NCI-H2107 (cell line): ENCODE measurements at regions not wholly inside any gene's neighbourhood (a gene's known extent, or its start where the extent isn't known, plus 50 kb on each side); places are given as distances from the start of the nearest gene placed in this dataset.

ENCODE experiments used
- DNase-seq: peaks from one replicate; lab custom pipeline; 2025; lab: John Stamatoyannopoulos, UW

DNA sequence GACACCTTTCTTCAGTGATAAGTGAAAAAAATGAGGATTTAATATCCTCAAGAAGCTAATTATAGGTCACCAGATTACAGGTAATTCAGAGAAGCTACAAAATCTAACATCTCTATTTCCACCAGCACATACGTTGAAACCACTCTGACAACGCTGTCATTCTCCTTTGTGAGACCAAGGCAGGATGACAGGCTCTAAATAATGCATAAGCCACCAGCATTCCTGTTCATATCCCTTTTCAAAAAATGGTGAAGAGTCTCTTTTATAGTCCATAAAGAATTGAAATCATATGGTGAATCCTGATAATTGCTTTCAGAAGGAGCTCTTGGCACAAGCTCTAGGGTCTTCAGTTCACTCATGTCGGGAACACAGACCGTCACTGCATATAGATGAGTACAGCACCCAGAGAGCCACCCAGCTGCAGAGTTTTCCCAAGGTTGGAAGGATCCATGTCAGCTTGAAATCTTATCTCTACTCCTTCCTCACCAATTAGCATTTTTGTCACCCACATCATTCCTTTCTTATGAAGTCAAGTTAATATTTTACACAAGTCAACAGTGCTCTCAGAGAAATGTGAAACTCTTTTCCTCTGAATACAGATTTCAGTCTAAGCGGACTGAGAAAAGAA lies 431.4 kb downstream of the TBC1D4 start:
- no peak for DNase-seq

DNA sequence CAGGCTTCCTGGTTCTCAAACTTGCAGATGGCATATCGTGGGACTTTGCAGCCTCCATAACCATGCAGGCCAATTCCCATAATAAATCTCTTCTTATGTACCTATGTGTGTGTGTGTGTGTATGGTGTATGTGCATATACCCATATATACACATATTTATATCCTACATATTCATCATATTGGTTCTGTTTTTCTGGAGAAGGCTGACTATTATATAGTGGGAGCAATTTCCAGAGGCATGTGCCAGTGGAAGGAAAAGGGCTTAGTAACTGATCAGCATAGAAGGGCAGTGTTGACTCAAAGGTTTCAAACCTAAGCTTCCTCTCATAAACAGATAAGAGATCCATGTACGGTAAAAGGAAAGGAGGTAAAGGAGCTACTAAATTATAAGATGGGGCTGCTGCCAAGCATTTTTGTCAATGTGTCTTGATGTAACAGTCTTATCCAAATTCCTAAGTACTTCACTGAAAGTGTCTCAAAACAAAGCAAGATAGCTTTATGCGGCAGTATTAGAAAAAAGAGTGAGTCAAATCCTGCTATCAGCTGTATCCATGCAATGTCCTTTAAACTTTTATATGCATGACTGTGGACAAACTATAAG lies 432.1 kb downstream of the TBC1D4 start:
- DNase-seq: no peak

DNA sequence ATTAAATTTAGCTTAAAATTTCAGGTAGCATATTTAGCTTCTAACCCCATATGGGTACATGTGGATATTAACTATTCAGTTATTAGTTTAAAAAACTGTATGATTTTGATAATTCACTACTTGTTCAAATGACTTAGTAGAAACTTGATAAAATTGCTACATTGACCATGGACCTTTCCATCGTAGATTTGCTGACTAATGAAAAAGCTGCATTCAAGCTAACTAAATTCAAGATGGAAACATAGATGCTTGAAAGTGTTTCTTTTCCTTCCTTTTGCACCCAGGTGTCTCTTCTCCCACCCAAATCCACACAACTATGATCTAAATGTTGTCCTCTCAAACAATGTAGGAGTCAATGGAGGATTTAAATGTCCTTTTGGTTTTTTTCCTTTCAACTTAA lies 439.2 kb downstream of the TBC1D4 start:
- DNase-seq: no peak

DNA sequence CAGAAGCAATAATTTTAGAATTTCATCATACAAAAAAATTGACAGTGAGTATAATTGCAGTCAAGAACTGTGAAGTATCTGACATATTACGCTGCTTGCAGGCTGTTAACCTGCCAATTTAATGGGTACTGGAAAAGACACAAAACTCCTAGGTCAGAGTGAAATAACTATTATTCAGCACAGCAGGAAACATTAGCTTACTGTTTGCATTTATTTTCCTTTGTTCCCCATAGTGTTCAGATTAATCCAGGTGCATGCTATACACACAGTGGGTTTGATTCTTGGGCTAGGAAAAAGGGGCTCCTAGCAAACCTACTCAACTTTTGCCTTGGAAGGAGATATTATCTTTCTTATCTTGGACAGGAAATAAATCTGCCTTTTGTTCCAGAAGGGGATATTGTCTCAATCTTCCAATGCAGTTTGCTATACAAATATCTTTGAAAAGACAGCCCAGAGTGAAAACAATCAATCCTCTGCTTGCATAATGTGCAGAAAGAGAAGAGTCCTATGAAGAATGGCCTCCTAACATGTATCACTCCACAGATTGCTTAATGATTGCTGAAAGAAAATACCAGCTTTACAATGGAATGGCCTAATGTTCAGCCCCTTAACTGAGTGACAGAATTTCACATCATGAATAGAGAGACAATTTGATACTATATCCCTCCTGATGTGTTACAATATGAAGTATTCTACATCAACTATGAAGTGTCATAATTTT lies 443.4 kb downstream of the TBC1D4 start:
- no peak for DNase-seq

DNA sequence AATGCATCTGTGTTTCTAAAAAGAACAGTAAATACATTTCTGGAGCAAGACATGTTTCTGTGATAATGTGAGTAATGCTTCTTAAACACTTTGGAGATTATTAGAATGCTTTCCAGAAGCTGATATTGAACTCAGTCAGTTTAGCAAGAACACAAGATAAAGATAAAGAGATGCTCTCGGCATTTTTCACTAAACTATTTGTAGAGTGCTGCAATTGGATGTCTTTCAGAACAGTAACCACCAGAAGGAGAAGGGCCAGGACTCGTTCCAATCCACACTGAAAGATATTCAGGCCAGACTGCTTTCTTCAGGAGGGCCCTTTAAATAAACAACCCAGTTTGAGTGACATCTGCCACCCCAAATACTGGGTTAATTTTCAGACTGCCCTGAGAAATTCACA lies 456.0 kb downstream of the TBC1D4 start:
- no peak for DNase-seq

DNA sequence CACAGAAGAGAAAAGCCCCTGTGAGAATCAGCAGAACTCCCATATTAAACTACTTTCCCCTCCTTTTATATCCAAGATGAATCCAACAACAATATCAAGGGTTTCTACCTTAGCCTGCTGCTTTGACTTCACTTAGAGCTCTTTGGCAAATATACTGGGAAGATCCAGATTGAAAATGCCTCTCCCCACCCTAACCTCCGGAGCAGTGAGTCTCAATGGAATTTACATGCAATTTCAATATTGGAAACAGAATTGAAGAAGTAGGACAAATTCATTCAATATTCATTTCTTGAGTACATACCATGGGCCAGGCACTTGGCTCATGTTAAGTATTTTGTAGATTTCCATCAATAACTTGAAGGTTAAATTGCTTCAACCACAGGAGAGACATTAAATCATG lies 457.4 kb downstream of the TBC1D4 start:
- DNase-seq: no peak

DNA sequence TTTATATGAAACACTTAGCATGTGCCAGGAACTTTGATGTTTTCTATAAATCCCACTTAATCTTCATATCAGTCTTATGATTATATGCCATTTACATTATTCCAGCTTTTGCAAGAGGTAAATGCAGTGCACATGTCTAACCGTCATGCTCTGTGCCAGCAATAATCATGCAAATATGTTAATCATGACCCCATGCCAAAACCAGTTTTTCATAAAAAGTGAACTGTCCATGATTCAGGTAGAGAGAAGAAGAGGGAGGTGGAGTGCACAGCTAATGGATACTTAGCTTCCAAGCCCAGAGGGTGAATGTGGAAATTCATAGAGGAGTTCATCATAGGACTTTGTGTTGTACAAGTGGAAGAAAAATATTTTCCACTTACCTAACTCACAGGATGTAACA lies 458.4 kb downstream of the TBC1D4 start:
- DNase-seq: no peak

DNA sequence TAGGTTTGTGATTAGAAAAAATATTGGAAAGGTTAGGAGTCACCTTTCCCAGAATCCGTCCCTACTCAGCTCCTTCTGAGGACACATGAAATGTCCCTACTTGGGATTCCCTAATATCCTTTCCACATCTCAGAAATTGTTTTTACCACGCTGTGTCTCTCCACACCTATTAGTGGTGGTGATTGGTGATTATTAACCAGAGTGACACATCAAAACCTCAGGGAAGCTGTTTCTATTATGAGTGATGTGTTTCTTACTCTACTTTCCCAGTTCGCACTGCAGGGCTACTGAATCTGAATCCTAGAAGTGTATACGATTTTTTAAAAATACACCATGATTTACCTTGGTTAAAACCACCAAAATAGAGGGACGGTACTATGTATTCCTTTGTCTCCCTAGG lies 460.8 kb downstream of the TBC1D4 start:
- no peak for DNase-seq

DNA sequence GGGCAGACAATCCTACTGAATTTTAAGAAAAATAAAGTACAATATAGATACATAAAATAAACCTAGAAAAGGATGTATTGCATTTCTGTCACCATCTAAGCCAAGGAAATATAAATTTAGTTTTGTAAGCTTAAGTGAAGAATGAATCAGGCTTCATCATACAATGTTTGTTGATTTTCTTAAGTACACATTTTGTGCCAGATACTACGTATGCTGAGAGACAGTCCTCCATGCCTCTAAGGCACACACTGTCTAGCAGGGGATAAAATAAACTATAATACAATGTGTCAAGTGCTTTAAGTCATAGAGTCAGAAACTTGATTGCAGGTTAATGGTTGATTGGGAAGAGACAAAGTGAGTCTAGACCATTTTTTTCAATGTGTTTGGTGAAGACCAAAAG lies 465.7 kb downstream of the TBC1D4 start:
- no peak for DNase-seq

DNA sequence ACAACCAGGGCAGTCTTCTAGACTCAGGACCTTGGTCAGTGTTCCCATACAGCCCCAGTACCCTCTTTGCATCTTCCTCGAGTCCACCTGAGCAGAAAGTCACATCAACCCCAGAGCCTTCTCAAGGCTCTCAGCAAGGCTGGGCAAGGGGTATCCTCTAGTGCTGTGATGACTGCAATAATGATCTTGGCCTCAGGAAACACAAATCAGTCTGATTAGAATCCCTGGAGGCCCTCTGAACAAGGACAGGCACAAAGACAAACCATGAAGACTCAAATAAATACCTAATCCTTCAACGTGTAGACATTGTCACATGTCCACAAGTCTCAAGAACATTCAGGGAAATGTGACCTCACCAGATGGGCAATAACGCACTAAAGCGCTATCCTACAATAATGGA lies 468.2 kb downstream of the TBC1D4 start:
- DNase-seq: no peak

DNA sequence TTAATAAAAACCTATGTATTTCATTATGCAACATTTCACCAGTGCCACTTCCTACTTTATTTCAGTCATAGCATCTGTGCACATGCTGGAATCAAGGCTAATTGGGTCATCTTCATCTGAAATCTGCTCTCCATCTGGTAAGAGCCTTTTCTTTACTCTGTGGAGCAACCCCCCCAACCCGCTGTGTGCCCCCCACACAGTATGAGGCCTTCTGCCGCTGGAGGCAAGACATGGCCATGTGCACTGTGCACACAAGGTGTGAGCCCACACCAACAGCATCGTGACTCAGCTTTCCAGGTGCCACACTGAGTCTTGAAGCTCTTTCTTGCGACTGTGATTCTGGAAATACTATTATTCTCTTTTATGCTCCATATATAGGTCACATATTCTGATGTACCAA lies 471.0 kb downstream of the TBC1D4 start:
- no peak for DNase-seq

DNA sequence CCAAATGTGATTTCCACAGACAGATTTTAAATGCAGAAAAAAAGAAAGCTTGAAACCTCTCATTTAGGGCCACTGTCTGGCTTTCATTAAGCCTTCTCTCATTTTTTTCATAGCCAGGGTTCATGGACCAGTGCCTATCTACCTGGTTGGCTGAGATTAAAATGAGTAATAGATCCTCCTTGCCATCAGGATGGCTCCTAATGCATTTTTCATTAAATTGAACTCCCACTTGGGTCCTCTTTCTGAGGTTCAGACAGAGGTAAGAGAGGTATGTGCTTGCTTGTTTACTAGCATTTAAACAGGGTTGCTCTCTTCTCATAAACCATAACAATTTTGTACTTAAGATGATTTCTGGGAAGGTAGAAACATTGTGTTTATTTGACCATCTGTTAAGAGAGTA lies 473.0 kb downstream of the TBC1D4 start:
- no peak for DNase-seq

DNA sequence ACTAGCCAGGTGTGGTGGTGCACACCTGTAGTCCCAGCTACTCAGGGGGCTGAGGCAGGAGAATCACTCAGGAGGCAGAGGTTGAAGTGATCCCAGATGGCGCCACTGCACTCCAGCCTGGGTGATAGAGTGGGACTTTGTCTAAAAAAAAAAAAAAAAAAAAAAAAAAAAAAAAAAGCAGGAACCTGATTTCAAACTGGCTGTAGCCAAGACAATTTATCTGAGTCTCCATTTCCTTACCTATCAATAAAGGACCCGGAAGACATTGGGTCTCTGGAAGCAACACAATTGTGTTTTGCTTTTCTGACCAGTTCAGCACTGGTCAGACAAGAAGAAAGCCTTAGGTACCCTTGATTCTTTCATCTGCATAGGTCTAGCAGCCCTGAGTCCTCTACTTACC lies 491.0 kb downstream of the TBC1D4 start:
- DNase-seq: no peak

DNA sequence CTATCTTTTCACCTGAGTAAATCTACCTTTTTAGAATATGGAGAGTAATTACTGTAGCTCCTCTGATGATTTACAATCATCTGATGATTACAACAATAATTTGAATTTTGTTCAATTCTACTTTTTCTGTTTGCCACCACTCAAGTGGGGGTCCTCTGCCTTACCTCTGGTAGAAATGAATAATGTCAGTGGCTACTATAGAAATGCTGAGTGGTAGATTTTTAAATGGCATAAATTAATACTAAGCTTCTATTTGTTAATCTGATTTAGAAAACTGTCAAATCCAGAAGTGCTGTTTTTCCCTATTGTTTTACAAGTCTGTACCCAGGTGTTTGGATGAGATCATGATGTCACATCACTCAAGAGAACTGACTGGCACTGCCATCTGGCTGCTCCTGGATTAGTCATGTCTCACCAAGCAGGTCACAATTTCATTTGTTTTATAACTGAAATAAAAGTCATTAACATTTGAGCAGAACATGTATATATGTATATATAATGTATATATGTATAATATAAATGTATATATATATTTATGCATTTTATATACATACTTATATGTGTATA lies 494.8 kb downstream of the TBC1D4 start:
- no peak for DNase-seq

DNA sequence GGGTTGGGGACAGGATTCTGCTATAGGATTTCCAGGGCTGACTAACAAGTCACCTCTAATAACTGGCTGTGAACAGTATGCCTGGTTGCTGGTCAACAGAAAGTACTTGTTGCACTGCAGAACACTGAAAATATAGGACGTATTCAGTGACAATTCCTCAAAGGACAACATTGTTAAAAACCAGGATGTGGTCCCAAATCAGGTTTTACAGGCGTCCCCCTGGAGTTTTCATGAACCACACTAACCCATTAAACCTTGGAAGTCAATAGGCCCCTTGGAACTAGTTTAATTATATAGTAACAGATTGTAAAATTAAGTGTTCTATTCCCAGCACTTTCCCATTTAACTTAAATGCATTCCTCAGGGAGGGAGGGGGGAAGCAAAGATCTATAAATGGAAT lies 495.4 kb downstream of the TBC1D4 start:
- no peak for DNase-seq

DNA sequence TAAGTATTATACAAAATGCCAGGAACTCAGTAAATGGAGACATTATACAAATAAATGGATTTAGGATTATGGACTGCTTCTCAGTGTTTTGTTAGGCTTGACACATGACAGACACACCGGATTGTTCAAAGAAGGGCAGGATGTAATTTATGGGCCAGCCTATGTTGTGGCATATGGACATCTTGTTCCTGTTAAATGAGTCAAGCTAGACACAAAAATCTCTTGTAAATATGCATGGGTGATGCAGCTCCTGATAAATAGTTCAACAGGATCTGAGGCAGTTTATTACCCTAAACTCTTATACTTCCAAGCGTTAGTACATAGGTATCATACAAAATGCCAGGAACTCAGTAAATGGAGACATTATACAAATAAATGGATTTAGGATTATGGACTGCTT lies 502.3 kb downstream of the TBC1D4 start:
- DNase-seq: no peak

DNA sequence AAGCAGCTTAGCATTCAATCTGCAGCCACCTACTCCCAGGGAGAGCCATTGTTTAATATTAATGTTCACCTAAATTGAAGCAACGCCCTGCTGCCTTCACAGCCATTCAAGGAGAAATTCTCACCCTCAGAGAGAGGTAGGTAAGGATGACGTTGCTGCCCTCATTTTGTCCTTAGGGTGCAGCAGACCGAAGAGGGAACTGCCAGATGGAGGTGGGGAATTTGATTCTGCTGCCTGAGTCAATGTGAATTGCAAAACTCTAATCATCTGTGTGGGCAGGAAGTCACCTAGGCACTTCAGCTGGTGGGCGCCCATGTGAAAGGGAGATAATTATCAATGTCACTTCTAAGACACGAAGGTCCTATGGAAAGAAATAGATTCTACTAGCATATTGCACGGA lies 503.4 kb downstream of the TBC1D4 start:
- no peak for DNase-seq

DNA sequence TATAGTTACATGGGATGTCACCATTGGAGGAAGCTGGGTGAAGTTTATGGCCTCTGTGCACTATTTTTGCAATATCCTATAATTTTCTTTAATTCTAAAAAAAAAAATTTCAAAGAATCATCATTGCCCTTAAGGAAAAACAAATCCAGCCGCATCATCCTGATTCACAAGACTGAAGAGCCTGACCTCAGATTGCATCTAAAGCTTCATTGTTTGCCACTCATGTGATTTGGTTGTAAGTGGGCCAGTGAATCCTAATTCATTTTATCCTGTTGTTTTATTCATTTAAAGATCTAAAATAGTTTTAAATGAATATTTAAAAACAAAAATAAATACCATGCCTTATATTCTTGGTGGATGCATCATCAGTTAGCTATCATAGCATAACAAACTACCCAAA lies 504.5 kb downstream of the TBC1D4 start:
- no peak for DNase-seq

DNA sequence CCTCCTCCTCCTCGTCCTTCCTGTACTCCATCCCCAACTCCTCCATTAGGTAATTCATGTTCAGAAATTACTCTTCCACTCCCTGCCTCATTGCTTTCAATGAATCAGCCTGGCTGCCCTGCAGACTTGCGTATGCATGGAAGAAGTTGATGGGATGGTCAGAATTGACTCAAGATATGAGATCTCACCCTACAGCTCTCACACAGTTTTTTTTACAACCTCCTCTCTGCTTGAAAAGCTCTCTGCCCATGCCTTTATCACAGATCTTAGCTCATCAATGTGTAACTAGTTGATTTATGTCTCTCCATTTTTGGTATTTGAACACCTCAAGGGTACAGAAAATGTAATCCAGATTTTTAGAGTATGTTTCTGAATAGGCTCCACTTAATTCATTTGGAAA lies 506.9 kb downstream of the TBC1D4 start:
- DNase-seq: no peak

DNA sequence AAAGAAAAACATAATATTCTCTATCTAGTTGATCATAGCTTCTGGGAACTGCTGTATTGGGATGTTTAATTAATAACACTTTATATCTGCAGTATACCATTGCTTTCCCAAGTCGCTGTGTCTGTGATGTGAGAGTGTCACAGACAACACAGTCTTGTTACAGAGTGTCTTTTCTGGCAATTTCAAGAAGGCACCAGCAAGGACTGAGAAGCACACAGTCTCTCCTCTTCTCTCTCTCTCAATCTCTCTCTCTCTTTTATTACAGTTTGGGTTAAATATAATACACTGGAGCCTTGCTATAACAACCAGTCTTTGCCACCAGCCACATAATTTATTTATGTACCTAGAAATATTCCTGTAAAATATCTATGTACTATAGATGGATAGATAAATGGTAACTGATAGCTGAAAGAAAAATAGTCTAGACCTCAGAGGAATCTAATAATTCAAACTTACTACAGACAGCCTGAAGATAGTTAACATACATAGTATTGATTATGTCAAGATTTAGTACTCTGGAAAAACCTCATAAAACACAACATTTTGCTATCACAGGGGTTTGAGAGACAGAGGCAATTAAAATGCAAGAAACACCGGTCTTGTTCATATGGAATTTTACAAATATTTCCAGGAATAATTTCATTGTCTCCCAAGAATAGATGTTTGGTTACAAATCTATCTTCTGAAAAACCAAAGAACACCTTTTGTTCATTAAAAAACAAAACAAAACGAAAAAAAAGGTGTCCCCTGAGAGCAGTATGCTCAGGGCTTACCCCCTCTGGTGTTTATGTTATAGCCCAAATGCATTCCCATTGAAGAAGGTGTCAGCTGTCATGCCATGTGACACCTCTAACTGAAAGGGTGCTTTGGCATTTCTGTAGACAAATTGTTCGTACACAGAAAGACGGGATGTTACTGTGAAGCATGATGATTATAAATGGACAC lies 507.8 kb downstream of the TBC1D4 start:
- no peak for DNase-seq

DNA sequence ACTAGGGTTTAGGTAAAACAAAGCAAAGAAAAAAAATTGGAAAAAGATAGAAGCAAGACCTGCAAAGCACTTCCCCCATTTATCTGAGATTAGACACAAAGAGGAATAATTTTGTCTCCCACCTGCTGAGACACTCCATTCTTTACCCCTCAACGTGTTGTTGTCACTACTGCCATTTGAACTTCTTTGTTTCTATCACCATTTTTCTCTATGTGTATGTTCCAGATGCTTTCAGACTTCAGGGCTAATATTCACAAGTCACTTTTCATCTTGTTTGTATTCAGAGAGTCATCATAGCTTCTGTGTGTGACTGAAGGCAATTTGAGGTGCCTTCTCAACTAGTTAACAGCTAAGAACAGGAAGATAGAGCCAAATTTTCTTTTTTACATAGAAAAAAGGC lies 512.5 kb downstream of the TBC1D4 start:
- DNase-seq: no peak

DNA sequence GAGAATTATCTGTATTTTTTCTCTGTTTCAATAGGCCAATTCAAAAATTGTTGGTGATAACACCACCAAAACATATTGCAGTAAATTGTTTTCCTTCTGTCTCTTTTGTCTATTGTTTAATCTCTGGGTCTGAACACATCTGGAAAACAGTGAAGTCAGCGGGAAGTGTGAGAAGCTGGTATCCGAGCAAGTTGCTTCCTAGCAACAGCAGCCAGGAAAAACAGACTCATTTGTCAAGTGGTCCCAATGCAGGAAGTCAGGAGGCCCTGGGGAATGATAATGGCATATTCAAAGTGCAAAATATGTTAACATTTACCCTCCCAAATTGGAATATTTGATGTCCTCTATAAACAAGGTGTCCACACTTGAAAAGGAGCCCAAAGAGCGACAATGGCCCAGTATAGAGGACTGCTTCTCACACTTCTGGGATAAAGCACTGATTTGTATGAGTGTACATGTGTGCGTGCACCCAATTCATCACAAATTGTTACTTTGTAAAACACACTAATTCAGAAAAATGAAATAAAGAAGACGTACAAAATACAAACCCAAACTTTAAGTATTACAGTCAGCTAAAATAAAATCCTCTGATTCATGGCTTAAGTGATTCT lies 515.0 kb downstream of the TBC1D4 start:
- no peak for DNase-seq
